ENCODE measurements at regions not wholly inside any gene's neighbourhood (a gene's known extent, or its start where the extent isn't known, plus 50 kb on each side); places are given as distances from the start of the nearest gene placed in this dataset.

DNA sequence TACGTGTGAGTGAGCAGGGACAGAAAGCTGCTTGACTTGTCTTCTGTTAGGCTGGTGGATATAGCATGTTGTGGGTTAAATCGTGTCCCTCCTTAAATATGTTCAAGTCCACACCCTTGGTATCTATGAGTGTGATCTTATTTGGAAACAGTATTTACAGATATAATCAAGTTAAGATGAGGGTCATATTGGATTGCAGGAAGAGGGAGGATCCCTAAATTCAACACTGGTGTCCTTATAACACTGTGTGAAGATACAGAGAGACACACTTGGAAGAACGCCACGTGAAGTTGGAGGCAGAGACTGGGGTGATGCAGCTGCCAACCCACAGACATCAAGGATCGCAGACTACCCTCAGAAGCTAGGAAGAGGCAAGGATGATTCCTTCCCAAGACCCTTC lies 275.2 kb upstream of the SSTR1 start:
- Histone ChIP-seq H3K9me3 (replicated peaks; ENCODE audit: control insufficient read depth, low read depth, low read length) (no peaks in the 10 kb centered on the region), H3K4me3 (ENCODE audit: low read length) (no peak overlapping the region), H3K4me1 (ENCODE audit: control insufficient read depth, insufficient read depth, low read length) (no peaks in the 10 kb centered on the region), H3K27me3 (ENCODE audit: control insufficient read depth, insufficient read depth, low read length) (no peaks in the 10 kb centered on the region), H3K36me3 (ENCODE audit: control insufficient read depth, insufficient read depth, low read length) (no peaks in the 10 kb centered on the region), H3K27ac (ENCODE audit: low read length) (no peak overlapping the region)
- WGBS (ENCODE audit: insufficient coverage) = 83% methylated on average over 2 of the region's 5 CpGs
- DNase-seq = peak; percentile 3

DNA sequence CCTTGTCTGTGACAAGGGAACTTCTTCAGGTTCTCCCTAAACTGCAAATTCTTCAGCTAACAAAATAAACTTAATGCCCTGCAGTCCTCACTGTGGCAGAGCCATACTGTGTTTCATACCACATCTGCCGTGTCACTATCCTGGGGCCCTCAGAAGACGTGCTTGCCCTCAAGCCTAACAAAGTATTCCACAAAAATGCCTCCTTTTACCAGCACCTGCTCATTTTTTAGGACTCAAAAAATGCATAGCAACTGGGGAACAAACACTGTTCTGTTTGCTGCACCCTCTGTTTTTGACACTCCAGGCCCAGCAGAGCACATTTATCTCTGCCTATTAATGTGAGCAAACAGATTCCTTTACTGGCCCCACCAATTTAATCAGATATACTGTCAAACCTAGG lies 270.7 kb upstream of the SSTR1 start:
- Histone ChIP-seq H3K4me1 (ENCODE audit: control insufficient read depth, insufficient read depth, low read length) (no peaks in the 10 kb centered on the region), H3K27ac (ENCODE audit: low read length) (no peak overlapping the region), H3K27me3 (ENCODE audit: control insufficient read depth, insufficient read depth, low read length) (no peaks in the 10 kb centered on the region), H3K9me3 (replicated peaks; ENCODE audit: control insufficient read depth, low read depth, low read length) (no peaks in the 10 kb centered on the region), H3K36me3 (ENCODE audit: control insufficient read depth, insufficient read depth, low read length) (no peaks in the 10 kb centered on the region), H3K4me3 (ENCODE audit: low read length) (no peak overlapping the region)
- WGBS (ENCODE audit: insufficient coverage) = 59% methylated on average over 2 of the region's 2 CpGs
- no peak for DNase-seq

DNA sequence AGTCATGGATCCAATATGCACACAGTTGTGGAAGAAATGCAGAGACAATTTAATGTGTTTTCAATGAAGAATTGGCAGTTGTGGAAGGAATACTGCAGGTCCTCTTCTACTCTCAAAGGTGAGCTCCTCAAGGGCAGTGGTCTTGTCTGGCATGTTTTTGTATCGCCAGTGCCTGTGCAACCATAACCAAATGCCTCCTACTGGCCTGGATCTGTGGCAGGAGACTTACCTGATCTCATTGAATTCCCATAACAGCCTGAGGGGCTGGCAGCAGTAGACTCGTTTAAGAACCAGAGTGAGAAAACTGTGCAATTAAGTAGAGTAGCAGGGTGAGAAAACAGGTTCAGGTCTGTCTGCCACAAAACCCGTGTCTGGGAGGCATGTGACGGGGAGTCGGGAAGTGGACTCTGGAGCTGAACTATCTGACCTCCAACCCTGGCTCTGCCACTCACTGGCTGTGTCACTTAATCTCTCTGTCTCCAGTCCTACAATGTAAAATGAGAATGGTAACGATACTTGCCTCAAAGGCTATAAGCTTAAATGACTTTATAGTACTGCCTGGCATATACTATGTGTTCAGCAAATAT lies 268.2 kb upstream of the SSTR1 start:
- Histone ChIP-seq H3K4me3 (ENCODE audit: low read length) (no peak overlapping the region), H3K27ac (ENCODE audit: low read length) (no peak overlapping the region), H3K4me1 (ENCODE audit: control insufficient read depth, insufficient read depth, low read length) (no peaks in the 10 kb centered on the region), H3K27me3 (ENCODE audit: control insufficient read depth, insufficient read depth, low read length) (no peaks in the 10 kb centered on the region), H3K9me3 (replicated peaks; ENCODE audit: control insufficient read depth, low read depth, low read length) (peaks cover 8% of the 10 kb centered on the region), H3K36me3 (ENCODE audit: control insufficient read depth, insufficient read depth, low read length) (no peaks in the 10 kb centered on the region)
- DNase-seq = no peak
- no CpG with 5 or more reads among the region's 6 CpGs for WGBS (ENCODE audit: insufficient coverage)

DNA sequence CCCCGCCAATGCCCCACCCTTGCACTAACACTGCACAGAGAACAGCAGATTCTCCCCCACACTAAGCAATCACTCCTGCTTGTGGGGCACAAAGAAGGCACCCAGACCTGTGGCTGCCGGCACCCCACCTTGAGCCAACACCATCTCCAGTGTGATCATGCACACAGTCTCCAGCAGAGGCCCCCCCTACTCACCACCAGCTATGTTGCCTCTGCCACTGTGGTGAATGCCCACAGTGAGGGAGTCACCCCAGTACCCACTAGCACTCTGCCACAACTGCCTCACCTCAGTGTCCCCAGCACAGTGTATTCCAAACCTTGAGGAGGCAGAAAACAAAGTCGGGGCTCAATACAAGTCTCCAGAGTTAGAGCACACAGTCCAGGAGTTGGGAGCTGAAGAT lies 261.7 kb upstream of the SSTR1 start:
- no peak overlapping the region for H3K27ac ChIP-seq (ENCODE audit: low read length)
- no peak for DNase-seq
- 50% methylated on average over 2 of the region's 3 CpGs for WGBS (ENCODE audit: insufficient coverage)
- no peaks in the 10 kb centered on the region for H3K36me3 ChIP-seq (ENCODE audit: control insufficient read depth, insufficient read depth, low read length)
- peaks cover 30% of the 10 kb centered on the region for H3K9me3 ChIP-seq (replicated peaks; ENCODE audit: control insufficient read depth, low read depth, low read length)
- H3K27me3 ChIP-seq (ENCODE audit: control insufficient read depth, insufficient read depth, low read length) = no peaks in the 10 kb centered on the region
- no peaks in the 10 kb centered on the region for H3K4me1 ChIP-seq (ENCODE audit: control insufficient read depth, insufficient read depth, low read length)
- H3K4me3 ChIP-seq (ENCODE audit: low read length) = no peak overlapping the region

DNA sequence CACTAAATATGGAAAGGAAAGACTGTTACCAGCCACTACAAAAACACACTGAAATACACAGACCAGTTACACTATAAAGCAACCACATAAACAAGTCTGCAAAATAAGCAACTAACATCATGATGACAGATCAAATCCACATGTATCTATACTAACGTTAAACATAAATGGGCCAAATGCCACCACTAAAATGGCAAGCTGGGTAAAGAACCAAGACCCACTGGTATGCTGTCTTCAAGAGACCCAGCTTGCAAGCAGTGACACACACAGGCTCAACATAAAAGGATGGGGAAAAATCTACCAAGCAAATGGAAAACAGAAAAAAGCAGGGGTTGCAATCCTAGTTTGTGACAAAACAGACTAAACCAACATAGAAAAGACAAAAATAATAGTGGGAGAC lies 260.9 kb upstream of the SSTR1 start:
- no peak for DNase-seq
- H3K27me3 ChIP-seq (ENCODE audit: control insufficient read depth, insufficient read depth, low read length) = no peaks in the 10 kb centered on the region
- peaks cover 30% of the 10 kb centered on the region for H3K9me3 ChIP-seq (replicated peaks; ENCODE audit: control insufficient read depth, low read depth, low read length)
- WGBS (ENCODE audit: insufficient coverage) = no CpG with 5 or more reads among the region's 1 CpG
- H3K4me1 ChIP-seq (ENCODE audit: control insufficient read depth, insufficient read depth, low read length) = no peaks in the 10 kb centered on the region
- H3K27ac ChIP-seq (ENCODE audit: low read length) = no peak overlapping the region
- H3K4me3 ChIP-seq (ENCODE audit: low read length) = no peak overlapping the region
- H3K36me3 ChIP-seq (ENCODE audit: control insufficient read depth, insufficient read depth, low read length) = no peaks in the 10 kb centered on the region

DNA sequence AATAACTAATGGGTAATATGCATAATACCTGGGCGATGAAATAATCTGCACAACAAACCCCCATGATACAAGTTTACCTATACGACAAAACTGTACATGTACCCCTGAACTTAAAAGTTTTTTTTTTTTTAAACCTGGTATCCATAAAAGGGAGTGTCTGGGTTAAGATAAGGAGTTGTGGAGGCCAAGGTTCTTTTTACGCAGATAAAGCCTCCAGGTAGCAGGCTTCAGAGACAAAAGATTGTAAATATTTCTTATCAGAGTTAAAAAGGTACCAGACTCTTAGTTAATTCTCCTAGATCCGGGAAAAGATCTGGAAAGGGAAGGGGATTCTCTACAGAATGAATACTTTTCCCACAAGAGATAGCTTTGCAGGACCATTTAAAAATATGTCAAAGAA lies 259.4 kb upstream of the SSTR1 start:
- no CpG with 5 or more reads among the region's 4 CpGs for WGBS (ENCODE audit: insufficient coverage)
- H3K4me1 ChIP-seq (ENCODE audit: control insufficient read depth, insufficient read depth, low read length) = no peaks in the 10 kb centered on the region
- no peak overlapping the region for H3K27ac ChIP-seq (ENCODE audit: low read length)
- H3K9me3 ChIP-seq (replicated peaks; ENCODE audit: control insufficient read depth, low read depth, low read length) = peaks cover 30% of the 10 kb centered on the region
- no peak for DNase-seq
- no peaks in the 10 kb centered on the region for H3K27me3 ChIP-seq (ENCODE audit: control insufficient read depth, insufficient read depth, low read length)
- H3K36me3 ChIP-seq (ENCODE audit: control insufficient read depth, insufficient read depth, low read length) = no peaks in the 10 kb centered on the region
- no peak overlapping the region for H3K4me3 ChIP-seq (ENCODE audit: low read length)

DNA sequence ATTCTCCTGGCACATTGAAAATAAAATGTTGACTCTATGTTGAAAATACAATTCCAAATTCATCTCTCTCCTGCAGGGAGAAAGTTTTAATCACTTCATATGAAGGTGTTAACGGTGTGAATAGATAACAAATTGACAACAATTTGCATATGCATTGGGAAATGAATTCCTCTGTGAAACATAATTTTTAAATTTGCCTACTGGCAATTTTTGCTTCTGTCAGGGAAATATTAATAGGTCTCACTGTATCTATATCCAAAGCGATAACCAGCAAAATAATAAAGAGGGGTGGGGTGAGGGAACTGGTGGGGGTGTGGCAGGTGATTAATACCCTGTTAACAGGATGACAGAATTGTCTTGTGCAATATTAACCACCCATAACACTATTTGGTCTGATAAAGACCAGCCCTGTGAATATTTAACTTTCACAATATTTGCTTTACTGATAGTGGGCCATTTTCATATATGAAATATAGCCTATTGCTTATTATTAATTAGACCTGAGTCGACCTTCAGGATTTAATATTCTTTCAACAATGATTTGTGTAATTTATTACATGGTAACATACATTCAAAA lies 239.0 kb upstream of the SSTR1 start:
- no peak for DNase-seq
- no CpG with 5 or more reads among the region's 3 CpGs for WGBS (ENCODE audit: insufficient coverage)

DNA sequence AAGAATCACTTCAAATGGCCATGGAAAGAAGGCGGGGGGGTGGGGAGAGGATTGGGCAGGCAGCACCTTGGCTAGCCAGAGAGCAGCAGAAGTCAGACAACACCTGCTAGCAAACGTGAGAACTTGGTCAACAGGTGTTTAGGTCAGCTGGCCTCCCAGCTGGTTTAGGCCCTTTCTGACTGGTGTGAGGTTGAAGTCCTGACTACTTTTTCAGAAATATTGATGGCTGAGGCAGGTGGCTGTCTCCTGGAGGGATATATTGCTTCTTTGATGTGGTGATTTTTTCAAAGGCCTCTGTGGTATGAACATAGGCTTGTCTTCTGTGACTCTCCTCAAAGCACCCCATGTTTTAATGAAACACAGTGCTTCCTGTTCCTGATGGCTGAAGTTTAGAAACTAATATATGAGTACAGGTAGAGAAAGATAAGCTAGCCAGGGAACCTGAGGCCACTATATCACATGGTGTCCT lies 238.2 kb upstream of the SSTR1 start:
- DNase-seq = no peak
- Histone ChIP-seq H3K9me3 (replicated peaks; ENCODE audit: control insufficient read depth, low read depth, low read length) (no peaks in the 10 kb centered on the region), H3K4me3 (ENCODE audit: low read length) (no peak overlapping the region), H3K36me3 (ENCODE audit: control insufficient read depth, insufficient read depth, low read length) (no peaks in the 10 kb centered on the region), H3K4me1 (ENCODE audit: control insufficient read depth, insufficient read depth, low read length) (no peaks in the 10 kb centered on the region), H3K27me3 (ENCODE audit: control insufficient read depth, insufficient read depth, low read length) (no peaks in the 10 kb centered on the region), H3K27ac (ENCODE audit: low read length) (no peak overlapping the region)
- WGBS (ENCODE audit: insufficient coverage) = 59% methylated on average over 2 of the region's 2 CpGs

More for the DNA sequence above, 239.0 kb upstream of the SSTR1 start:
- H3K27ac ChIP-seq (ENCODE audit: low read length) = no peak overlapping the region
- no peaks in the 10 kb centered on the region for H3K9me3 ChIP-seq (replicated peaks; ENCODE audit: control insufficient read depth, low read depth, low read length)
- no peaks in the 10 kb centered on the region for H3K27me3 ChIP-seq (ENCODE audit: control insufficient read depth, insufficient read depth, low read length)
- H3K4me3 ChIP-seq (ENCODE audit: low read length) = no peak overlapping the region
- no peaks in the 10 kb centered on the region for H3K36me3 ChIP-seq (ENCODE audit: control insufficient read depth, insufficient read depth, low read length)
- H3K4me1 ChIP-seq (ENCODE audit: control insufficient read depth, insufficient read depth, low read length) = no peaks in the 10 kb centered on the region

DNA sequence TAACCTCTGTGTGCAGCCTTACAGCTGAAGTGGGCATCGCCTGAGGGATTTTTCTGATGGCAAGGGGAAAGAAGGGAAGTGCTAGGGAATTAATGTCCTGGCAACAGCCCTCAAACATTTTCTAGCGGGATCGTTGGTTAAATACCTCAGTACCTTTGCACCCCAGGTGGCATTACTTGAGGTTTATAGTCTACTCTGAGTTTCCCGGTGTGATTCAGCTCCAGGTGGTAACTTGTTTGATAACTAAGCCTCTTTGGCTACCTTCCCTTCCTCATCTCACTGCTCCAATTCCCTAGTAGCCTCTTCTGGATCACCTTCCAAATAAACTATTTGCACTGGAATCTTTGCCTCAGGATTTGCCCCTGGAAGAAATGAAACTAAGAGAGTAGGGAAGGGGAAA lies 237.0 kb upstream of the SSTR1 start:
- H3K4me1 ChIP-seq (ENCODE audit: control insufficient read depth, insufficient read depth, low read length) = no peaks in the 10 kb centered on the region
- 90% methylated on average over 2 of the region's 4 CpGs for WGBS (ENCODE audit: insufficient coverage)
- H3K9me3 ChIP-seq (replicated peaks; ENCODE audit: control insufficient read depth, low read depth, low read length) = no peaks in the 10 kb centered on the region

DNA sequence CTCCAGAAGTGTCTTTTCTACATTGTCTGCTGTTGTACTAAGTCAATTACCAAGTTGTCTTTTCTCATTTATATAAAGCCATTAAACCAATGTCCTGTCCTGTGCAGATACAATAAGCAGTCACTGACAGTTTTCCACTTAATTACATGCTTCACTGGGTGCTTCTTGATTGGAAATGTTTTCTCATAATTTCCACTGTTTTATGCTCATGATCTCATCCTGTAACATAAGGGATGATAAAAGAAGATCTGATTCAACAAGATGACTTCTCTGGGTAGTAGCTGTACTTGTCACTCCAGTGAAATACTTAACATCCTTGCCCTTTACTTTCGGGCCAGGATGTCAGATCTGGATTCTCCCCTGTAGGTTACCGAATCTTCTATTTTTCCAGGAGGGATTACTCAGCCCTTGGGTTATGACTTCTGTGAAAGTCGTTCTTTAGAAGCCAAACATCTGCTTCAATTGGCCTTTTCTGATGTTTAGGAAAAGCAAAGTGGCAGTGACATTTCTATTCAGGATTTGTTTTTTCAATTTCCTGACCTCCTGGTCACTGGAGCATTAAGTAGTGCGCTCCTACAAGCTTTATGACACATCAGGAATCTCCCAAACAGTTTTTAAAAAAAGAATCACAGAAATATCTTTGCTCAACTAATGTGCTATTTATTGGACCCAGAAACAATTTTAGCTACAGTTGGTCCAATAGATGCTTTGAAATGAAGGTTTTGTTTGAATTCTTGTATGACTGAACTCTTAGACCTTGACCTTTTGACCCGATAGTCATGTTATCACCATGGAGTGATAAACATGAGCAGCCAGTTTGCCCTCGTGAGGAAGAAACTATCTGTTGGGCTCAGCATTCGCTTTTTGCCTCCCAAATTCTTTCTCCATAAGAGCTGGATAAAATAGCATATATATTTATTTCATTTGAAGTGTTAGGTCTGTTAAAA lies 234.5 kb upstream of the SSTR1 start:
- no peak for DNase-seq
- no peaks in the 10 kb centered on the region for H3K27me3 ChIP-seq (ENCODE audit: control insufficient read depth, insufficient read depth, low read length)
- H3K4me1 ChIP-seq (ENCODE audit: control insufficient read depth, insufficient read depth, low read length) = no peaks in the 10 kb centered on the region
- H3K9me3 ChIP-seq (replicated peaks; ENCODE audit: control insufficient read depth, low read depth, low read length) = no peaks in the 10 kb centered on the region
- H3K4me3 ChIP-seq (ENCODE audit: low read length) = no peak overlapping the region
- no peak overlapping the region for H3K27ac ChIP-seq (ENCODE audit: low read length)
- no peaks in the 10 kb centered on the region for H3K36me3 ChIP-seq (ENCODE audit: control insufficient read depth, insufficient read depth, low read length)
- 83% methylated on average over 1 of the region's 7 CpGs for WGBS (ENCODE audit: insufficient coverage)

More for the DNA sequence above, 237.0 kb upstream of the SSTR1 start:
- no peak for DNase-seq
- Histone ChIP-seq H3K27ac (ENCODE audit: low read length) (no peak overlapping the region), H3K36me3 (ENCODE audit: control insufficient read depth, insufficient read depth, low read length) (no peaks in the 10 kb centered on the region), H3K4me3 (ENCODE audit: low read length) (no peak overlapping the region), H3K27me3 (ENCODE audit: control insufficient read depth, insufficient read depth, low read length) (no peaks in the 10 kb centered on the region)
